ENCODE measurements at regions not wholly inside any gene's neighbourhood (a gene's known extent, or its start where the extent isn't known, plus 50 kb on each side); places are given as distances from the start of the nearest gene placed in this dataset.

DNA sequence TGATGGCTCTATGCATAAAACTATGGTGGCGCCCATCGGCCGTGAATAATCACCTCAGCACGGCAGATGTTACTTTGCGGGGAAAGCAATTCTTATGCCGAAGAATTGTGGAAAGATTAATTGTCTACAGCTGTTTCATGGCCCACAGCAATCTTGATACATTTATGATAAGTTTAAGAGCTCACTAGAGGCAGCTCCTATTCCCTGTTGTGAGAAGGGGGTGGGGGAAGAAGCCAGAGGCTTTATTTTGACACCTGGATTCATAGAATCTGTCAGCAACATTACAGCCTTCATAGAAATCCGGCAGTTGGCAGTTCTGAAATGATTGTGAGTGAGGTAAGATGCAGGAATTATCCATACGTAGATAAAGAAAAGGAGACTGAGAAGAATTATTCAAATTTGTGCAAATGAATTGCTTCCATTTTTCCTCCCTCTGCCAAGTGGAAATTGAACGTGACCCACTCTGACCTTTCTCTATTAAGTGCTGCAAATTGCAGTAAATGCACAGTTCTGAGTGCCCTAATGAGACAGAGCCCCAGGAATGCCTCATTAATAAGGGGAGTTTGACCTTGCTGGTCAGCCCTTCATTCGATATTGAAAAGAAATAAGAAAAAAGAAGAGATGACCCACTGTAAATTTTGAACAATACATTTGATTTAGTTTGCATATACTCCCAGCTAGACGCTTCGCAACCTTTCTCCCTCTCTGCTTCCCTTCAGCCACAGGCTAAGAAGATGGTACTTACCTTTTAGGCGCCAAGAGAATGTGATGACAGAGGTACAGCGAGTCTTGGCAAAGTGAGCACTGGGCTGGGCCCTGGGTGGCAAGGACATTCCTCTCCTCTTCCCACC is 188.8 kb downstream of the GPAT3 start:
- no peaks in the 10 kb centered on the region for H3K9me3 Mint-ChIP-seq
- H3K36me3 Mint-ChIP-seq (ENCODE audit: low read depth): no peaks in the 10 kb centered on the region
- H3K27me3 Mint-ChIP-seq: no peaks in the 10 kb centered on the region
- no peak for DNase-seq
- no peak overlapping the region for H3K4me3 Mint-ChIP-seq
- POLR2A ChIA-PET: no interaction called here
- no peaks in the 10 kb centered on the region for H3K4me1 Mint-ChIP-seq
- H3K27ac Mint-ChIP-seq: no peak overlapping the region
- CTCF ChIA-PET: no interaction called here

DNA sequence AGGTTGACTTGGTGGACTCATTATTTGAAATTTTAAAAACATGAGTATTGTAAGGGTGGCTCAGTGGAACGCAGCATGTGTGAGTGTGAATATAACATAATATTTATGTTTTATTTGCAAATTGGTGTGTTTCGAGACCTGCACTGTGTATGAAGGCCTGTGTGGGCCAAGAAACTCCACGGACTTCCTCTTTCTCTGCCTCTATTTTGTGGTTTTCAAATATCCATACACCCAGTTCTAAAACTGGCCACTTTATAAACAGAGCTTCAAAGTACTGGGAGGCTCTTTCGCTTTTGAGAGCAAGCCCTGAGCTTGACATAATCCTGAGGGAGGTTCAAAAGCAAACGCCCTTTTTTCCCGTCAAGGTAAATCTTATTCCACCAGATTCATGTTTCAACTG is 187.7 kb downstream of the GPAT3 start:
- no peaks in the 10 kb centered on the region for H3K9me3 Mint-ChIP-seq
- POLR2A ChIA-PET: no interaction called here
- CTCF ChIA-PET: no interaction called here

DNA sequence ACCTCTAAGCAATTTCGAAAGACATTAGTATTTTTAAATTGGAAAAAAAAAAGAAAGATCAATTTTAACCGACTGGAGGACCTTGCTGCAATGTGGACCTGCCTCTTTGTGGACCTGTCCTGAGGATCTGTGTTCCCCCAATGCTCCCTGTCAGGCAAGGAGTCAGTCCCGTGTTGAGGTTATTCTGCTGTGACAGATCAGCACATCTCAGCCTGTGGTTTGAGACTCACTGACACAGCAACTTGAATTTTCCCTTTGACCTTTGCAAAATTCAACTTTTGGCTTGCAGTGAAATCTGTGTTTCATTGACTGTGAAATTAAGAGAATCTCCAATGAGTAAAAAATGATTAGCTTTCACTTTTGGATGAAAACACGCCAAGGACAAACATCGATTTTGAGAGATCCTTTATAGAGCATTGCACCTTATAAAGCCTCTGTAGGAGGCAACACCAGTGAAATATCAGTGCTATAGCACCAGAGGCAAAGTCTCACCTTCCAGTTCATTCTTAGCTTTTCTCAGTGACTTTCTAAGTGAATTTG is 186.9 kb downstream of the GPAT3 start:
- Mint-ChIP-seq H3K4me1 (no peaks in the 10 kb centered on the region), H3K4me3 (no peak overlapping the region), H3K27ac (no peak overlapping the region), H3K9me3 (no peaks in the 10 kb centered on the region), H3K36me3 (ENCODE audit: low read depth) (no peaks in the 10 kb centered on the region), H3K27me3 (no peaks in the 10 kb centered on the region)
- ChIA-PET POLR2A (no interaction called here), CTCF (no interaction called here)
- DNase-seq: no peak

More for the DNA sequence above, 187.7 kb downstream of the GPAT3 start:
- DNase-seq: no peak
- Mint-ChIP-seq H3K4me3 (no peak overlapping the region), H3K4me1 (no peaks in the 10 kb centered on the region), H3K27ac (no peak overlapping the region), H3K36me3 (ENCODE audit: low read depth) (no peaks in the 10 kb centered on the region), H3K27me3 (no peaks in the 10 kb centered on the region)

DNA sequence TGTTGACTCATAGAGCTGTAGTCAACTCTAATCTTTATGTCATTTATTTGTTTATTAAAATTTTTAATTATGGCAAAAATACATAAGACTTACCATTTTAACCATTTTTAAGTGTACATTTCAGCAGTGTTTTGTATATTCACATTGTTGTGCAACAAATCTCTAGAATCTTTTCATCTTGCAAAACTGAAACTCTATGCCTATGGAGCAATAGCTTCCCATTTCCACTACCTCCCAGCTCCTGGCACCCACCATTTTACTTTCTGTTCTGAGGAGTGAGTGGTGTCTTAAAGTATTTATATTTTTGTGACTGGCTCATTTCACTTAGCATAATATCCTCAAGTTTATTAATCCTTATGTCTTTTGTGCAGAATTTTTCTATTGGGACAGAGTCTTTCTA is 181.0 kb downstream of the GPAT3 start:
- H3K9me3 Mint-ChIP-seq: no peaks in the 10 kb centered on the region
- H3K27ac Mint-ChIP-seq: no peak overlapping the region
- POLR2A ChIA-PET: no interaction called here
- H3K27me3 Mint-ChIP-seq: peaks cover 2% of the 10 kb centered on the region
- H3K4me3 Mint-ChIP-seq: no peak overlapping the region
- H3K4me1 Mint-ChIP-seq: no peaks in the 10 kb centered on the region
- DNase-seq: no peak
- CTCF ChIA-PET: no interaction called here
- H3K36me3 Mint-ChIP-seq (ENCODE audit: low read depth): no peaks in the 10 kb centered on the region

- POLR2A ChIA-PET: no interaction called here
- CTCF ChIA-PET: no interaction called here
- DNase-seq: no peak
- H3K27me3 Mint-ChIP-seq: peaks cover 6% of the 10 kb centered on the region
- no peaks in the 10 kb centered on the region for H3K4me1 Mint-ChIP-seq
- no peak overlapping the region for H3K27ac Mint-ChIP-seq
- no peaks in the 10 kb centered on the region for H3K36me3 Mint-ChIP-seq (ENCODE audit: low read depth)
- no peaks in the 10 kb centered on the region for H3K9me3 Mint-ChIP-seq
- H3K4me3 Mint-ChIP-seq: no peak overlapping the region
These were observed 177.0 kb downstream of the GPAT3 start for GRCh38 chr4:83712890-83713289.

GRCh38 chr4:83709627-83710026 is 173.7 kb downstream of the GPAT3 start:
- CTCF ChIA-PET: no interaction called here
- no peak overlapping the region for H3K27ac Mint-ChIP-seq
- H3K4me1 Mint-ChIP-seq: no peaks in the 10 kb centered on the region
- no peak overlapping the region for H3K4me3 Mint-ChIP-seq
- POLR2A ChIA-PET: no interaction called here
- no peak for DNase-seq
- peaks cover 6% of the 10 kb centered on the region for H3K27me3 Mint-ChIP-seq
- H3K36me3 Mint-ChIP-seq (ENCODE audit: low read depth): no peaks in the 10 kb centered on the region
- H3K9me3 Mint-ChIP-seq: no peaks in the 10 kb centered on the region

DNA sequence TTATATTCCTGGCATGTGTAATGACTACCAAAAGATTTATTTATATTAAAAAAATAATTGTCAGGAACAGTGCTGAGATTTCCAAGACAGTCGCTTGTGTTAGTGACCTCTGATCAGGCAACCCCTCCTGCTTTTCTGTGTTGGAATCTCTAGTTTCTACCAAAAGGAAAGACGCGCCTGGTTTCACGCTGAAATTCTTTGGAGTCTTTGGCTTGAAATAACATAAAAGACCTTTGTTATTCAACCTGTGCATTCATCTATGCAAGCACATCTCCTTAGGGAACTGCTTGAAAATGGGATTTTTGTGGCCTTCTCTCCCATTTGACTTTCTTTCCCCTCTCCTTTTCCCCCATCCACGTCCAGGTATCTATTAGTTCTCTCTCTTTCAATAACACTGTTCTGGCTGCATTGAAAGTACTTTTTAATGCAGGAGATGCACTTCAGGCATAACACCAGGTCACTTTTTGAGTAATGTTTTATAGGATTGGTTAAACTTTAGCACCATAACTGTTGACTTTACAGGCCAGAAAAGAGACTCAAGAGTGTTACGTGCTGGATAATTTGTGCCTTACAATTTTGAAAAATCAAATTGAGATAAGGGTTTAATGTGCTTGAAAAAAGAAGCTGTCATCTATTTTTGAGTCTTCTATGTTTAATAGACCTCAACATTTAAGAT is 172.7 kb downstream of the GPAT3 start:
- H3K4me3 Mint-ChIP-seq: no peak overlapping the region
- CTCF ChIA-PET: no interaction called here
- H3K27ac Mint-ChIP-seq: no peak overlapping the region
- no peaks in the 10 kb centered on the region for H3K9me3 Mint-ChIP-seq
- H3K27me3 Mint-ChIP-seq: peaks cover 4% of the 10 kb centered on the region
- DNase-seq: no peak
- H3K4me1 Mint-ChIP-seq: no peaks in the 10 kb centered on the region
- POLR2A ChIA-PET: no interaction called here
- H3K36me3 Mint-ChIP-seq (ENCODE audit: low read depth): no peaks in the 10 kb centered on the region

- ChIA-PET POLR2A (no interaction called here), CTCF (no interaction called here)
- no peak for DNase-seq
- Mint-ChIP-seq H3K4me3 (no peak overlapping the region), H3K27ac (no peak overlapping the region), H3K9me3 (peaks cover 4% of the 10 kb centered on the region), H3K27me3 (no peaks in the 10 kb centered on the region), H3K36me3 (ENCODE audit: low read depth) (no peaks in the 10 kb centered on the region), H3K4me1 (no peaks in the 10 kb centered on the region)
These were observed 168.9 kb downstream of the GPAT3 start for GRCh38 chr4:83704786-83705185.

DNA sequence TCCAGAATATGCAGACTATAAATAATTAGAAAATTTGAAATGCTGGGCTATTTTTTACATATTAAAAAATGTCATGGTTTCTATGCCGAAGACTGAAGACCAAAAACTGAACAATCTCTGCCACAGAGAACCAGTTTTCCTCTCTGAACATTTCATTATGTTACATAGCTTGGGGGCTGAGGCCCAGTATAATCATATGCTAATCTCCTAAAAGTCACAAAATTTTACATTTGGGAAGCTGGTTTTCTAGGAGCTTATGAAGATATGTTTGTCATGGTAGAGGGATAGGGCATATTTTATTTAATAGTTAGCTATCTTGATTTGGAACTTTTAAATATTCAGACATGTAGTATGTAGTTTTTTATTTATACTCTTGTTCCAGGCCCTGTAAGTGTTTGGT is 167.8 kb downstream of the GPAT3 start:
- Mint-ChIP-seq H3K4me3 (no peak overlapping the region), H3K27ac (no peak overlapping the region), H3K27me3 (no peaks in the 10 kb centered on the region), H3K9me3 (peaks cover 4% of the 10 kb centered on the region), H3K36me3 (ENCODE audit: low read depth) (no peaks in the 10 kb centered on the region), H3K4me1 (no peaks in the 10 kb centered on the region)
- POLR2A ChIA-PET: no interaction called here
- CTCF ChIA-PET: no interaction called here
- DNase-seq: no peak

DNA sequence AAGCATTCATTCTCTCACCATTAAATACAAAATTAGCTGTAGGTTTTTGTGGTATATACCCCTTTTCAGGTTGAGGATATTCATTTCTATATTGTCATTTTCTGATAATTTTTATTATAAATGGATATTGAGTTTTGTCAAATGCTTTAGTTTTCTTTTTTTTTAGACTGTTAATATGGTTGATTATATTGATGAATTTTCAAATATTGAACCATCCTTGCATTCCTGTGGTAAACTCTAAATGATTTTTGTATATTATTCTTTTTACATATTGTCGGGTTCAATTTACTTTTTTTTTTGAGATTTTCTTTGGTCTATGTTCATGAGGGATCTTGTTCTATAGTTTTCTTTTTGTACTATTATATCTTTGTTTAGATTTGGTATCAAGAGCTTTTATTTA is 165.1 kb downstream of the GPAT3 start:
- POLR2A ChIA-PET: no interaction called here
- H3K4me3 Mint-ChIP-seq: no peak overlapping the region
- H3K4me1 Mint-ChIP-seq: no peaks in the 10 kb centered on the region
- CTCF ChIA-PET: no interaction called here
- DNase-seq: no peak
- H3K27ac Mint-ChIP-seq: no peak overlapping the region
- peaks cover 4% of the 10 kb centered on the region for H3K9me3 Mint-ChIP-seq
- no peaks in the 10 kb centered on the region for H3K27me3 Mint-ChIP-seq
- H3K36me3 Mint-ChIP-seq (ENCODE audit: low read depth): no peaks in the 10 kb centered on the region

DNA sequence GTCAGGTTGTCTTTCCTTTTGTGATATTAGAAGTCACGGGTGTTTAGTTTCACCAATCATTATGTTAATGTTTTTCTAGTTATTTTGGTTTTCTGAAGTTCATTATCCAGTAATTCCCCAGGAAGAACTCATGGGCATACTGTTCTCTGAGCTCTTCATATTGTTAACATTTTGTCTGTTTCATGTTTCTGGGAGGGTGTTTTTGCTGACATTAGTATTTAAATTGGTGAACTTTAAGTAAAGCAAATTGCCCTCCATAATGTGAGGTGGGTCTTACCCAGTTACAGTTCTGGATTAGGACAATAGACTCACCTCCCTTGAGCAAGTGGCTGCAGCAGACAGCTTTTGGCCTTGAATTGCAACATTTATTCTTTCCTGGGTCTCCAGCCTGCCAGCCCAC is 163.4 kb downstream of the GPAT3 start:
- Mint-ChIP-seq H3K4me1 (no peaks in the 10 kb centered on the region), H3K9me3 (peaks cover 4% of the 10 kb centered on the region), H3K27me3 (no peaks in the 10 kb centered on the region), H3K36me3 (ENCODE audit: low read depth) (no peaks in the 10 kb centered on the region), H3K4me3 (no peak overlapping the region), H3K27ac (no peak overlapping the region)
- ChIA-PET CTCF (no interaction called here), POLR2A (no interaction called here)
- no peak for DNase-seq

- no peaks in the 10 kb centered on the region for H3K4me1 Mint-ChIP-seq
- ChIA-PET CTCF (interaction anchor here (1.3 kb wide), 1 partner anchor 47 kb away, joined by 4 read pairs; no protein-coding TSS in a partner anchor), POLR2A (no interaction called here)
- peaks cover 3% of the 10 kb centered on the region for H3K27me3 Mint-ChIP-seq
- H3K36me3 Mint-ChIP-seq (ENCODE audit: low read depth): no peaks in the 10 kb centered on the region
- DNase-seq: no peak
- no peaks in the 10 kb centered on the region for H3K9me3 Mint-ChIP-seq
- no peak overlapping the region for H3K4me3 Mint-ChIP-seq
- no peak overlapping the region for H3K27ac Mint-ChIP-seq
These were observed 156.1 kb downstream of the GPAT3 start for GRCh38 chr4:83692028-83692427.

DNA sequence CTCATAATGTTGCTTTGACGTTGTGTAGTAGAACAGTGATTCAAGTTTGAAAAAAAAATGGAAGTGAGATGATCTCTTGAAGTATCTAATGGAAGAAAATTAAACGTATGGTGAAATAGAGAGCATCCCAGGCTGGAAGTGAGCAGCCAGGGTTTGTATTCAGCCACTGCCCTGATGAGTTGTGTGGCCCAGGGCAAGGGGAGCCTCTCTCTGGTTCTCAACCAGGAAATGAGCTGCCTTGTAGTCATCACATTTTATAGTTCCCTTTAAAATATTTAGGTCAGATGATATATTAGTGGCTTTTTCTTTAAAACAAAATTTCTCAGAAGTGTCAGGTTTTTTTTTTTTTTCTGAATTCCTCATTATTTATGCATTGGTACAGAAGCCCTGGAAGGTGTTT is 150.3 kb downstream of the GPAT3 start:
- Mint-ChIP-seq H3K4me1 (no peaks in the 10 kb centered on the region), H3K27me3 (peaks cover 4% of the 10 kb centered on the region), H3K4me3 (no peak overlapping the region), H3K36me3 (ENCODE audit: low read depth) (no peaks in the 10 kb centered on the region), H3K27ac (no peak overlapping the region), H3K9me3 (no peaks in the 10 kb centered on the region)
- ChIA-PET POLR2A (no interaction called here), CTCF (no interaction called here)
- no peak for DNase-seq

DNA sequence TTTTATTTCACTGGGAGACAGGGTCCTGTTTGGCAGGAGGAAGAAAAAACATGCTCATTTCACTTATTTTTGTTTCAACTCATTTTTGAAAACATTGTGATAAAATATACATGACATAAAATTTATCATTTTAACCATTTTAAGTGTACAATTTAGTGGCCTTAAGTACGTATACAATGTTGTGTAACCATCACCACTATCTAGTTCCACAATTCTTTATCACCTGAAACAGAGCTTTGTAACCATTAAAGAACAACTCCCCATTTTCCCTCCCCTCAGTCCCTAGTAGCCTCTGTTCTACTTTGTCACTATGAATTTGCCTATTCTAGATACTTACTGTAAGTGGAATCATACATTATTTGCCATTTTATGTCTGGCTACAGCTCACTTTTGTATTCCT is 143.8 kb downstream of the GPAT3 start:
- ChIA-PET CTCF (no interaction called here), POLR2A (no interaction called here)
- Mint-ChIP-seq H3K4me3 (no peak overlapping the region), H3K27me3 (peaks cover 28% of the 10 kb centered on the region), H3K36me3 (ENCODE audit: low read depth) (no peaks in the 10 kb centered on the region), H3K4me1 (no peaks in the 10 kb centered on the region), H3K27ac (no peak overlapping the region), H3K9me3 (no peaks in the 10 kb centered on the region)
- no peak for DNase-seq

Data from activated CD4-positive, alpha-beta memory T cell treated with anti-CD3 and anti-CD28 coated beads, Interleukin-2, amount 10 ng/mL, durations not matched to agents 7 days and 5 days (primary cell).